GM19468 (cell line): ENCODE measurements at regions not wholly inside any gene's neighbourhood (a gene's known extent, or its start where the extent isn't known, plus 50 kb on each side); places are given as distances from the start of the nearest gene placed in this dataset.

Experiments
- ATAC-seq: cut with Tn5 transposase; IDR thresholded peaks from one replicate; pipeline ENCODE4 v1.9.1; 2021; ENCODE audit warnings: mild to moderate bottlenecking, moderate library complexity, moderate number of reproducible peaks; ENCODE audit not compliant: unreplicated experiment; ENCODE audit errors: extremely low read depth

DNA sequence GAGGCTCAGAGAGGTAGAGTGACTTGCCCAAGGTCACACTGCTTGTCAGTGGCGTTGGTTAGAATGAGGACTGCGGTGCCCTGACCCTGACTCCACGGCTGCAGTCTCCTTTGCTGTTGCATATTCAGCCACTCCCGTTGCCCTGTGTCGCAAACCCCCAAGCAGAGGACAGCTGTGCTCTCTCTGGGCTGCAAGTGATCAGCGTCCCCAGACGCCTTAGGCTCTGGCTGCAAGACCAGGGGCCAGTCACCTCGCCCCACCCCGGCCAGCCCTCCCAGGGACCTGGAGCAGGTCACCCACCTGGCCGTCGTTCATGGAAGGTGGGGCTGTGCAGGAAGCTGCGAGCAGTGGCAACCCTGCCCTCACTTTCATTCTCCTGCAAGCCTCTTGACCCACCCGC, 51.7 kb upstream of the NANOS1 start:
- no peak for ATAC-seq

DNA sequence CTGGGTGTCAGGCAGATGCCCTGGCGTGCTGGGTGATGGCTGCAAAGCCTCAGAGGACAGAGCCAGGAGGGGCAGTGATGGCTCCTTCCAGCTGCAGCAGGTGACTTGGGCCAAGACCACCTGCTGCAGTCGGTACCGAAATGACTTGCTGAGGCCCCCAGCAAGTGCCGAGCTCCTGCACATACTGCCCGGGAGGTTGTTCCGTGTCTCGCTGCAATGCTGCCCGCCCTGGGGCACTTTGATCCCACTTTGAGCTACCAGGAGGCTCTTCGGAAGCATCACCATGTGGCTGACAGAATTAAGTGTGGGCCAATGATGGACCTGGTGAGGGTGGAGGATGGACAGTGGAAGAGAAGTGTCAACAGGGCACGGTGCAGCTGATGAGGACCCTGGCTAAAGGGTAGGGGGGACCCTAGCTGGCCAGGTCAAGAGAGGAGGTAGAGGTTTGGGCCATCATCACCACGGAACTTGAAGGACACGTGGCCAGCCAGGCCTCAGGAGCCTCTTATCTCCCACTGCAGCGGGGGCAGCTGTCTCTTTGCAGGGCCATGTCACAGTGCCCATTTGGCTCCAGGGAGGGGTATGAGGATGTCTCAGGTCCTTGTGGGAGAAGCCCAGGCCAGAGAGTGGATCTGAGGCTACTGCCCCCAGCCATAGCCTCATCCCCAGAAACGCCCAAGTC, 51.1 kb upstream of the NANOS1 start:
- no peak for ATAC-seq

DNA sequence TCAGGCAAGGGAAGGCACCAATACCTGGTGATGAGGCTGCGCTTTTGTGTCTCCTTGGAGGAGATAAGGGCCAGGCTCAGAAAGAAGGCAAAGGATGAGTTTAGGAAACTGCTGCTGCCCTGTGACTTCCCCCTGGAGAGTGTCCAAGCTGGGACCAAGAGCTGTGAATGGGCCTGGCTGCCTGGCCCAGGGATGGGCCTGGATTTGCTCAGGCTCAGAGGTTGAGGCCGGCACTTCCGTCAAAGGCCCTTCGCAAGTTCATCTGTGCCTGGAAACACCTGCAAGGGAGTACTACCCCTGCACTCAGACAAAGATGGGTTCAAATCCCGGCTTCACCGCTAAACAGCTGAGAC, 50.5 kb upstream of the NANOS1 start:
- ATAC-seq, result no peak

DNA sequence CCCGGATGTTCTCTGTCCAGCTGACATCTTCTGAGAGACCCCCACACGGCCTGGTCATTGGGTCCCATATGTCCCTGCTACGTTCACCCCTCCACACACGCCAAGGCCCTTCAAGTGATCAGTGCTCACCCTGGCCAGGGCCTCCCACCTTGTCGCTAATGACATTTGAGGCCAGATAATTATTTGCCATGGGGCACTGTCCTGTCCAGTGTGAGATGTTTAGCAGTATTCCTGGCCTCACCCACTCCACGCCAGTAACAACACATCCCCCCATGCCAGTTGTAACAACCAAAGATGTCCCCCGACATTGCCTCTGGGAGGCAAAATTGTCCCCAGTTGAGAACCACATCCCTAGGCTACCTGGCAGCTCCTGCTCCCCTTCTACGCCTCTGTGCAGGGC, 49.9 kb upstream of the NANOS1 start:
- no peak for ATAC-seq
